Neural progenitor cell (in vitro differentiated cells): ENCODE measurements at regions not wholly inside any gene's neighbourhood (a gene's known extent, or its start where the extent isn't known, plus 50 kb on each side); places are given as distances from the start of the nearest gene placed in this dataset.

ENCODE experiments used
- CTCF ChIP-seq: fragments of 200-600 bp; sonication (generic); IDR thresholded peaks from 2 replicates; pipeline ENCODE4 v1.5.1; 2017; ENCODE audit warnings: antibody characterized with exemption, mild to moderate bottlenecking
- EZH2 ChIP-seq: fragments of 200-600 bp; sonication (generic); IDR thresholded peaks from 2 replicates; pipeline ENCODE4 v1.6.1; 2017; ENCODE audit warnings: antibody characterized with exemption, mild to moderate bottlenecking, moderate library complexity

DNA sequence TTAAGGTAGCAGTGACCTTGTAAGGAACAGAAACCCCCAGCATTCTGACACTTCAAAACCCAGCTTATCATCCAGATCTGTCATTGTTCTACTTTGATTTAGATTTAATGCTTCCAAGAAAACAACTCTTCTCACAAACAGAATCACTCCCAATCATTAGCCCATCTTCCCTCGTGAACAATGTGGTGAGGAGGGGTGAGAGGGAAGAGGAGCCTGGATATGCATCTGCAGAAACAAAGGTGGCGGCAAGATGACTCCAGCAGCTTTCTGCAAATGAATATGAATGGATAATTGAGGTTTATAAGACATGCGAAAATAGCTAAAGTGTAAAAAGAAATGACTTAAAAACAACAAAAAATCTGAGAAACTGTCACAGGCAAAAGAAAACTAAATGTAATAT is 859.9 kb upstream of the SLC10A2 start:
- TF ChIP-seq CTCF (no peak), EZH2 (no peak)
